ENCODE measurements at regions not wholly inside any gene's neighbourhood (a gene's known extent, or its start where the extent isn't known, plus 50 kb on each side); places are given as distances from the start of the nearest gene placed in this dataset.

DNA sequence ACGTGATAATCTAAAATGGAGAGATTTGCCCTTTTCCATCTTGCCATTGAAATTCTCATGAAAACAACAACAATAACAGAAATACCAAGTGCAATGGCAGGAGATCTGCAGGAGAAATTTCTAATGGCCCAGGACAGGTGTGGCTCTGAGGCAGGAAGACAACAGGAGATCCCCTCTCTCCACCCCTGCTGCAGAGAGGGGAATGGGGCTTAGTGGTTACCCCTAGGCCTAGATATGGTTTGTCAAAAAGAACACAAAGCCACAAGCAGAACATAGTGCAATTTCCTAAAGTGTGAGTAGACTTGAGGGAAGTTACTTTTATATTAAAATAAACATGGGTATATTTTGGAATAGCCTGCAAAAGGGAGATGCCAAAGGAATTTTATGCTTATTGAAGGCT, 369.5 kb downstream of the KCNRG start (continued):
- TF ChIP-seq, protein P1, sequence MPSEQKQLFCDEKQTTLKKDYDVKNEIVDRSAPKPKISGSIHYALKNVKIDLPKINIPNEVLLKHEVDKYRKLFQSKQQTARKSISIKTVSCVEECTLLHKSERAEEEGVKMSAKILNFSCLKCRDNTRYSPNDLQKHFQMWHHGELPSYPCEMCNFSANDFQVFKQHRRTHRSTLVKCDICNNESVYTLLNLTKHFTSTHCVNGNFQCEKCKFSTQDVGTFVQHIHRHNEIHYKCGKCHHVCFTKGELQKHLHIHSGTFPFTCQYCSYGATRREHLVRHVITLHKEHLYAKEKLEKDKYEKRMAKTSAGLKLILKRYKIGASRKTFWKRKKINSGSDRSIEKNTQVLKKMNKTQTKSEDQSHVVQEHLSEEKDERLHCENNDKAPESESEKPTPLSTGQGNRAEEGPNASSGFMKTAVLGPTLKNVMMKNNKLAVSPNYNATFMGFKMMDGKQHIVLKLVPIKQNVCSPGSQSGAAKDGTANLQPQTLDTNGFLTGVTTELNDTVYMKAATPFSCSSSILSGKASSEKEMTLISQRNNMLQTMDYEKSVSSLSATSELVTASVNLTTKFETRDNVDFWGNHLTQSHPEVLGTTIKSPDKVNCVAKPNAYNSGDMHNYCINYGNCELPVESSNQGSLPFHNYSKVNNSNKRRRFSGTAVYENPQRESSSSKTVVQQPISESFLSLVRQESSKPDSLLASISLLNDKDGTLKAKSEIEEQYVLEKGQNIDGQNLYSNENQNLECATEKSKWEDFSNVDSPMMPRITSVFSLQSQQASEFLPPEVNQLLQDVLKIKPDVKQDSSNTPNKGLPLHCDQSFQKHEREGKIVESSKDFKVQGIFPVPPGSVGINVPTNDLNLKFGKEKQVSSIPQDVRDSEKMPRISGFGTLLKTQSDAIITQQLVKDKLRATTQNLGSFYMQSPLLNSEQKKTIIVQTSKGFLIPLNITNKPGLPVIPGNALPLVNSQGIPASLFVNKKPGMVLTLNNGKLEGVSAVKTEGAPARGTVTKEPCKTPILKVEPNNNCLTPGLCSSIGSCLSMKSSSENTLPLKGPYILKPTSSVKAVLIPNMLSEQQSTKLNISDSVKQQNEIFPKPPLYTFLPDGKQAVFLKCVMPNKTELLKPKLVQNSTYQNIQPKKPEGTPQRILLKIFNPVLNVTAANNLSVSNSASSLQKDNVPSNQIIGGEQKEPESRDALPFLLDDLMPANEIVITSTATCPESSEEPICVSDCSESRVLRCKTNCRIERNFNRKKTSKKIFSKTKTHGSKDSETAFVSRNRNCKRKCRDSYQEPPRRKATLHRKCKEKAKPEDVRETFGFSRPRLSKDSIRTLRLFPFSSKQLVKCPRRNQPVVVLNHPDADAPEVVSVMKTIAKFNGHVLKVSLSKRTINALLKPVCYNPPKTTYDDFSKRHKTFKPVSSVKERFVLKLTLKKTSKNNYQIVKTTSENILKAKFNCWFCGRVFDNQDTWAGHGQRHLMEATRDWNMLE (tag by site-specific recombination; conservative IDR thresholded peaks at IDR 0.05; ENCODE audit: low read depth), result no peak
- TF ChIP-seq ZNF184 (tag by site-specific recombination; IDR thresholded peaks at IDR 0.05) (no peak), BCL11B (tag by site-specific recombination; IDR thresholded peaks at IDR 0.05; ENCODE audit: low read depth) (no peak), SALL2 (tag by site-specific recombination; IDR thresholded peaks at IDR 0.05; ENCODE audit: borderline replicate concordance) (no peak)

DNA sequence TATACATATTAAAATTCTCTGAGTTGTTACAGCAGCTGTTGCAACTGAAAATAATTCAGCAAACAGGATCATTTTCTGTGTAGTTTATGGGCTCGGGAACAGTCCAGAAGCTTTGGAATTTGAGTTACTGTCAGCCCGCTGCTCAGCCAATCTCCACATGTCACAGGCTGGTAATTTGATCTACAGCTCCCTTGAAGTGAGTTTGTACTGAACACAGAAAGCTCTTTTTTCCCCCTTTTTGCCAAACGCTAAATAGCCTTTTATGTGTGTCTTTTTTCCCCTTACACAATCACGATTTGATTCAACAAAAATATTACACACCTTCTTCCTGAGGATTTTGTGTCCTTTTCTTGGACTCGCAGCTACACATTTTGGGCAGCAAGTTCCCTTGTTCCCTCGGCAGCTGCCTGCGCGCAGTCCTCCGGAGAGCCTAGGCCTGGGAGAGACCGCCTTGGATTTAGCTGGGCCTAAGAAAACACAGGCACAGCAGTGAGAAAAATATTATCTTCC, 371.4 kb downstream of the KCNRG start:
- Histone ChIP-seq H3K36me3 (ENCODE audit: control insufficient read depth in 2 of 2, insufficient read depth in 1 of 2, low read length in 2 of 2) (no peaks in the 10 kb centered on the region), H3K4me3 (ENCODE audit: low read depth, low read length) (no peak overlapping the region), H3K27ac (ENCODE audit: extremely low read depth, low read depth, low read length) (peak overlapping the region; percentile 60), H3K9me3 (ENCODE audit: control insufficient read depth, insufficient read depth, low read depth, low read length) (no peaks in the 10 kb centered on the region), H3K4me1 (ENCODE audit: control insufficient read depth, insufficient read depth, low read length) (peaks cover 5% of the 10 kb centered on the region; the same call in 1 of the 2 replicates)
- ChIA-PET POLR2A (interaction anchor here (0.7 to 0.9 kb wide), 2 partner anchors 29 to 164 kb away, joined by 3 to 5 read pairs; no protein-coding TSS in a partner anchor), CTCF (interaction anchor here (0.6 to 1.6 kb wide), 2 partner anchors 26 to 47 kb away, joined by 3 read pairs; no protein-coding TSS in a partner anchor)
- TF ChIP-seq, protein P2, sequence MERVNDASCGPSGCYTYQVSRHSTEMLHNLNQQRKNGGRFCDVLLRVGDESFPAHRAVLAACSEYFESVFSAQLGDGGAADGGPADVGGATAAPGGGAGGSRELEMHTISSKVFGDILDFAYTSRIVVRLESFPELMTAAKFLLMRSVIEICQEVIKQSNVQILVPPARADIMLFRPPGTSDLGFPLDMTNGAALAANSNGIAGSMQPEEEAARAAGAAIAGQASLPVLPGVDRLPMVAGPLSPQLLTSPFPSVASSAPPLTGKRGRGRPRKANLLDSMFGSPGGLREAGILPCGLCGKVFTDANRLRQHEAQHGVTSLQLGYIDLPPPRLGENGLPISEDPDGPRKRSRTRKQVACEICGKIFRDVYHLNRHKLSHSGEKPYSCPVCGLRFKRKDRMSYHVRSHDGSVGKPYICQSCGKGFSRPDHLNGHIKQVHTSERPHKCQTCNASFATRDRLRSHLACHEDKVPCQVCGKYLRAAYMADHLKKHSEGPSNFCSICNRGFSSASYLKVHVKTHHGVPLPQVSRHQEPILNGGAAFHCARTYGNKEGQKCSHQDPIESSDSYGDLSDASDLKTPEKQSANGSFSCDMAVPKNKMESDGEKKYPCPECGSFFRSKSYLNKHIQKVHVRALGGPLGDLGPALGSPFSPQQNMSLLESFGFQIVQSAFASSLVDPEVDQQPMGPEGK (tag by site-specific recombination; IDR thresholded peaks at IDR 0.05), result no peak
- TF ChIP-seq, protein P3, sequence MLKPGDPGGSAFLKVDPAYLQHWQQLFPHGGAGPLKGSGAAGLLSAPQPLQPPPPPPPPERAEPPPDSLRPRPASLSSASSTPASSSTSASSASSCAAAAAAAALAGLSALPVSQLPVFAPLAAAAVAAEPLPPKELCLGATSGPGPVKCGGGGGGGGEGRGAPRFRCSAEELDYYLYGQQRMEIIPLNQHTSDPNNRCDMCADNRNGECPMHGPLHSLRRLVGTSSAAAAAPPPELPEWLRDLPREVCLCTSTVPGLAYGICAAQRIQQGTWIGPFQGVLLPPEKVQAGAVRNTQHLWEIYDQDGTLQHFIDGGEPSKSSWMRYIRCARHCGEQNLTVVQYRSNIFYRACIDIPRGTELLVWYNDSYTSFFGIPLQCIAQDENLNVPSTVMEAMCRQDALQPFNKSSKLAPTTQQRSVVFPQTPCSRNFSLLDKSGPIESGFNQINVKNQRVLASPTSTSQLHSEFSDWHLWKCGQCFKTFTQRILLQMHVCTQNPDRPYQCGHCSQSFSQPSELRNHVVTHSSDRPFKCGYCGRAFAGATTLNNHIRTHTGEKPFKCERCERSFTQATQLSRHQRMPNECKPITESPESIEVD (tag by site-specific recombination; IDR thresholded peaks at IDR 0.05), result peak; percentile 71
- TF ChIP-seq, protein P4, sequence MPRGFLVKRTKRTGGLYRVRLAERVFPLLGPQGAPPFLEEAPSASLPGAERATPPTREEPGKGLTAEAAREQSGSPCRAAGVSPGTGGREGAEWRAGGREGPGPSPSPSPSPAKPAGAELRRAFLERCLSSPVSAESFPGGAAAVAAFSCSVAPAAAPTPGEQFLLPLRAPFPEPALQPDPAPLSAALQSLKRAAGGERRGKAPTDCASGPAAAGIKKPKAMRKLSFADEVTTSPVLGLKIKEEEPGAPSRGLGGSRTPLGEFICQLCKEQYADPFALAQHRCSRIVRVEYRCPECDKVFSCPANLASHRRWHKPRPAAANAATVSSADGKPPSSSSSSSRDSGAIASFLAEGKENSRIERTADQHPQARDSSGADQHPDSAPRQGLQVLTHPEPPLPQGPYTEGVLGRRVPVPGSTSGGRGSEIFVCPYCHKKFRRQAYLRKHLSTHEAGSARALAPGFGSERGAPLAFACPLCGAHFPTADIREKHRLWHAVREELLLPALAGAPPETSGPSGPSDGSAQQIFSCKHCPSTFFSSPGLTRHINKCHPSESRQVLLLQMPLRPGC (tag by site-specific recombination; IDR thresholded peaks at IDR 0.05), result no peak
- TF ChIP-seq, protein P5, sequence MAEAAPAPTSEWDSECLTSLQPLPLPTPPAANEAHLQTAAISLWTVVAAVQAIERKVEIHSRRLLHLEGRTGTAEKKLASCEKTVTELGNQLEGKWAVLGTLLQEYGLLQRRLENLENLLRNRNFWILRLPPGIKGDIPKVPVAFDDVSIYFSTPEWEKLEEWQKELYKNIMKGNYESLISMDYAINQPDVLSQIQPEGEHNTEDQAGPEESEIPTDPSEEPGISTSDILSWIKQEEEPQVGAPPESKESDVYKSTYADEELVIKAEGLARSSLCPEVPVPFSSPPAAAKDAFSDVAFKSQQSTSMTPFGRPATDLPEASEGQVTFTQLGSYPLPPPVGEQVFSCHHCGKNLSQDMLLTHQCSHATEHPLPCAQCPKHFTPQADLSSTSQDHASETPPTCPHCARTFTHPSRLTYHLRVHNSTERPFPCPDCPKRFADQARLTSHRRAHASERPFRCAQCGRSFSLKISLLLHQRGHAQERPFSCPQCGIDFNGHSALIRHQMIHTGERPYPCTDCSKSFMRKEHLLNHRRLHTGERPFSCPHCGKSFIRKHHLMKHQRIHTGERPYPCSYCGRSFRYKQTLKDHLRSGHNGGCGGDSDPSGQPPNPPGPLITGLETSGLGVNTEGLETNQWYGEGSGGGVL (tag by site-specific recombination; IDR thresholded peaks at IDR 0.05), result no peak
- TF ChIP-seq ZFP3 (tag by site-specific recombination; IDR thresholded peaks at IDR 0.05; ENCODE audit: low read depth), result no peak
- no peak for TF ChIP-seq TRIM28 (IDR thresholded peaks at IDR 0.05; ENCODE audit: borderline replicate concordance, low read length)
- 0 out of 2 replicates have a peak, but pooled peaks have one; percentile 33 for TF ChIP-seq FEZF1 (tag by site-specific recombination; IDR thresholded peaks at IDR 0.05)
- TF ChIP-seq ZSCAN30 (tag by site-specific recombination; IDR thresholded peaks at IDR 0.05), result no peak
- TF ChIP-seq, protein P6, sequence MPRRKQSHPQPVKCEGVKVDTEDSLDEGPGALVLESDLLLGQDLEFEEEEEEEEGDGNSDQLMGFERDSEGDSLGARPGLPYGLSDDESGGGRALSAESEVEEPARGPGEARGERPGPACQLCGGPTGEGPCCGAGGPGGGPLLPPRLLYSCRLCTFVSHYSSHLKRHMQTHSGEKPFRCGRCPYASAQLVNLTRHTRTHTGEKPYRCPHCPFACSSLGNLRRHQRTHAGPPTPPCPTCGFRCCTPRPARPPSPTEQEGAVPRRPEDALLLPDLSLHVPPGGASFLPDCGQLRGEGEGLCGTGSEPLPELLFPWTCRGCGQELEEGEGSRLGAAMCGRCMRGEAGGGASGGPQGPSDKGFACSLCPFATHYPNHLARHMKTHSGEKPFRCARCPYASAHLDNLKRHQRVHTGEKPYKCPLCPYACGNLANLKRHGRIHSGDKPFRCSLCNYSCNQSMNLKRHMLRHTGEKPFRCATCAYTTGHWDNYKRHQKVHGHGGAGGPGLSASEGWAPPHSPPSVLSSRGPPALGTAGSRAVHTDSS (tag by site-specific recombination; IDR thresholded peaks at IDR 0.05), result no peak
- TF ChIP-seq, protein P7, sequence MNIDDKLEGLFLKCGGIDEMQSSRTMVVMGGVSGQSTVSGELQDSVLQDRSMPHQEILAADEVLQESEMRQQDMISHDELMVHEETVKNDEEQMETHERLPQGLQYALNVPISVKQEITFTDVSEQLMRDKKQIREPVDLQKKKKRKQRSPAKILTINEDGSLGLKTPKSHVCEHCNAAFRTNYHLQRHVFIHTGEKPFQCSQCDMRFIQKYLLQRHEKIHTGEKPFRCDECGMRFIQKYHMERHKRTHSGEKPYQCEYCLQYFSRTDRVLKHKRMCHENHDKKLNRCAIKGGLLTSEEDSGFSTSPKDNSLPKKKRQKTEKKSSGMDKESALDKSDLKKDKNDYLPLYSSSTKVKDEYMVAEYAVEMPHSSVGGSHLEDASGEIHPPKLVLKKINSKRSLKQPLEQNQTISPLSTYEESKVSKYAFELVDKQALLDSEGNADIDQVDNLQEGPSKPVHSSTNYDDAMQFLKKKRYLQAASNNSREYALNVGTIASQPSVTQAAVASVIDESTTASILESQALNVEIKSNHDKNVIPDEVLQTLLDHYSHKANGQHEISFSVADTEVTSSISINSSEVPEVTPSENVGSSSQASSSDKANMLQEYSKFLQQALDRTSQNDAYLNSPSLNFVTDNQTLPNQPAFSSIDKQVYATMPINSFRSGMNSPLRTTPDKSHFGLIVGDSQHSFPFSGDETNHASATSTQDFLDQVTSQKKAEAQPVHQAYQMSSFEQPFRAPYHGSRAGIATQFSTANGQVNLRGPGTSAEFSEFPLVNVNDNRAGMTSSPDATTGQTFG (tag by site-specific recombination; IDR thresholded peaks at IDR 0.05; ENCODE audit: borderline replicate concordance), result no peak
- no peak for TF ChIP-seq ZNF791 (tag by site-specific recombination; IDR thresholded peaks at IDR 0.05)
- no peak for TF ChIP-seq ZNF184 (tag by site-specific recombination; IDR thresholded peaks at IDR 0.05)
- TF ChIP-seq MEIS1 (CRISPR knock-in tag; IDR thresholded peaks at IDR 0.05; ENCODE audit: borderline replicate concordance), result no peak
- TF ChIP-seq ZNF335 (tag by site-specific recombination; conservative IDR thresholded peaks at IDR 0.05), result no peak
- TF ChIP-seq ZNF16 (tag by site-specific recombination; IDR thresholded peaks at IDR 0.05; ENCODE audit: low read depth), result no peak

All from HEK293 (cell line).